ENCODE measurements at regions not wholly inside any gene's neighbourhood (a gene's known extent, or its start where the extent isn't known, plus 50 kb on each side); places are given as distances from the start of the nearest gene placed in this dataset.

- TF ChIP-seq CTCF (IDR thresholded peaks at IDR 0.05; ENCODE audit: insufficient read depth, low read length): no peak
- no peak for TF ChIP-seq REST (IDR thresholded peaks at IDR 0.05; ENCODE audit: insufficient replicate concordance, low read depth)
- TF ChIP-seq POLR2AphosphoS5 (IDR thresholded peaks at IDR 0.05; ENCODE audit: low read depth): no peak
Observed at GRCh38 chrX:45664727-45665290, 464.1 kb upstream of the DIPK2B start.
